GM12892 (cell line): ENCODE measurements at regions not wholly inside any gene's neighbourhood (a gene's known extent, or its start where the extent isn't known, plus 50 kb on each side); places are given as distances from the start of the nearest gene placed in this dataset.
"Not testable (repeated sequence)": the region's sequence is repeated elsewhere in the genome, so short reads cannot be mapped to it uniquely, and the experiment has no call there.

ENCODE experiments used
- DNase-seq: peaks from one replicate; pipeline ENCODE4 v3.0.0; 2011; ENCODE audit not compliant: insufficient read length
- FAIRE-seq: peaks from 2 replicates; lab custom pipeline; 2011; peaks lifted over from hg19 to GRCh38; lab: Jason Lieb, UNC
- POLR2A ChIP-seq: IDR thresholded peaks from 2 replicates; pipeline ENCODE4 v1.6.1; 2011; ENCODE audit warnings: low read depth, low read length, control low read depth
- POLR2AphosphoS5 ChIP-seq: IDR thresholded peaks from 2 replicates; pipeline ENCODE4 v1.6.1; 2011; ENCODE audit warnings: low read depth, low read length, control low read depth
- TAF1 ChIP-seq: IDR thresholded peaks from 2 replicates; pipeline ENCODE4 v1.6.1; 2011; ENCODE audit warnings: low read depth, mild to moderate bottlenecking, control low read depth, low read length, borderline replicate concordance

GRCh38 chrX:13473442-13474163 lies 95.8 kb upstream of the EGFL6 start:
- no peak for DNase-seq
- no peak for TF ChIP-seq POLR2AphosphoS5
- no peak for TF ChIP-seq POLR2A
- no peak for TF ChIP-seq TAF1
- no peak for FAIRE-seq

GRCh38 chrX:13472975-13473374 lies 96.4 kb upstream of the EGFL6 start:
- FAIRE-seq (no peak), DNase-seq (no peak)
- TF ChIP-seq POLR2A (no peak), POLR2AphosphoS5 (no peak), TAF1 (no peak)

DNA sequence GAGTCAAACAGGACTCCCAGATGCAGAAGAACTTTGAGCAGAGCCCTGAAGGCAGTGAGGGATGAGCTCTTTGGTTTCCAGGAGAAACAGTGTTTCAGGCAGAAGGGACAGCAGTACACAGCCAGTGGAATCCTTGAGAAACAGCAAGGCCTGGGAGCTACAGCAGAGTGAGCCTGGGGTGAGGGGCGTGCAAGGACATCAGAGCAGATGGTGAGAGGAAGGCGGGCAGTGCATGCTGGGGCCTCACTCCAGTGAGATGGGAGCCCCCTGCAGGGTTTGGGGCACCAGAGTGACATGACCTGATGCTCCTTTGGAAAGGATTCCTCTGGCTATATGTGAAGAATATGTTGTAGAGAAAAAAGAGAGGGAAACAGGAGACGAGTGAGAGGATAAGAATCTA lies 98.1 kb upstream of the EGFL6 start:
- TF ChIP-seq POLR2A, result no peak
- no peak for TF ChIP-seq TAF1
- TF ChIP-seq POLR2AphosphoS5, result no peak
- FAIRE-seq, result no peak
- no peak for DNase-seq

GRCh38 chrX:13470685-13470977 lies 98.8 kb upstream of the EGFL6 start:
- TF ChIP-seq TAF1 (no peak), POLR2A (no peak), POLR2AphosphoS5 (no peak)
- FAIRE-seq (no peak), DNase-seq (no peak)

DNA sequence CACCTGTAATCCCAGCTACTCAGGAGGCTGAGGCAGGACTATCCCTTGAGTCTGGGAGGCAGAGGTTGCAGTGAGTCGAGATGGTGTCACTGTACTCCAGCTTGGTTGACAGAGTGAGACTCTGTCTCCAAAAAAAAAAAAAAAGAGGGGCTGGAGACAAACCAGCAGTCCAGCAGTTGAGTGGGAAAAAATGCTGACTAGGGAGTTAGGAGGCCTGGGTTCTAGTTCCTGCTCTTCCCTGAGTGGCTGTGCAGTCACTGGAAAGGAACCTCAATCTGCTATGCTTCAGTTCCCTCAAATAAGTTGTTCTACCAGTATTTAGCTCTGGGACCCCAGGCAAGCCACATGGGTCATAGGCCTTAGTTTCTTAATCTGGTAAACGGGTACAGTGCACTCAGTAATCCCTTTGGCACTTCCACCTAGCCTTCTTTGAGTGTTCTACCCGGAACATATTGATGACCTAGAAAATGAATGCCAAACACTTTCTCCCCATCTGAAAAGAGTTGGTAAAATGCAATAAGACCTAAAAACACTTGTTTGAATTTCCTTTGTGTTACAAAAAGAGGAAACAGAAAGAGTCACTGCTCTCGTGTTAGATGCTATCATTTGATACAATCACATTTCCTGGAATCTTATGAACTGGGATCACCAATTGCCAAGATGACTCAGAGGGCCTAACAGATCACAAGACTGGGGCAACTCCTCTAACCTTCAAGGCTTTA lies 99.3 kb upstream of the EGFL6 start:
- TF ChIP-seq TAF1 (no peak), POLR2A (no peak)
- DNase-seq, result no peak
- no peak for FAIRE-seq

DNA sequence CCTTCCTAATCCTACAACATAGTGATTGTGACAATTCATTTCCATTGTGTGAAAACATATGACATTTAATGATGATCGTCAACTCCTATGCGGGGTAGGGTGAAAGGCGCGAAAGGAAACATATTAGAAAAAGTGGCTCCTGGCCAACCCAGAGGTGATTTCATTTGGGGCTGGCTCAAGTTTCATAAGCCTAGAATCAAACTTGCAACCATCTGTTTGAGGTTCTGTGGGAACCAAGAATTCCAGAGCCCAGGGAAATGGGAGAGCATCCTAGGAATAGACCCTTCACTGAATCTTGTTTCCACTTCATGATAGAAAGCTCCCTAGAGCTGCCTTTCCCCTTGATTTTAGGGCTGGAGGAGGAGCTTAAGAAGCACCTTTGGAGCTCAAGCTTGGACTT lies 101.3 kb upstream of the EGFL6 start:
- TF ChIP-seq TAF1, result no peak
- TF ChIP-seq POLR2A, result no peak
- no peak for TF ChIP-seq POLR2AphosphoS5
- no peak for DNase-seq
- FAIRE-seq, result no peak

- no peak for DNase-seq
- no peak for FAIRE-seq
- no peak for TF ChIP-seq POLR2A
- TF ChIP-seq POLR2AphosphoS5, result no peak
- no peak for TF ChIP-seq TAF1
These were observed 102.2 kb upstream of the EGFL6 start for GRCh38 chrX:13467243-13467642.

DNA sequence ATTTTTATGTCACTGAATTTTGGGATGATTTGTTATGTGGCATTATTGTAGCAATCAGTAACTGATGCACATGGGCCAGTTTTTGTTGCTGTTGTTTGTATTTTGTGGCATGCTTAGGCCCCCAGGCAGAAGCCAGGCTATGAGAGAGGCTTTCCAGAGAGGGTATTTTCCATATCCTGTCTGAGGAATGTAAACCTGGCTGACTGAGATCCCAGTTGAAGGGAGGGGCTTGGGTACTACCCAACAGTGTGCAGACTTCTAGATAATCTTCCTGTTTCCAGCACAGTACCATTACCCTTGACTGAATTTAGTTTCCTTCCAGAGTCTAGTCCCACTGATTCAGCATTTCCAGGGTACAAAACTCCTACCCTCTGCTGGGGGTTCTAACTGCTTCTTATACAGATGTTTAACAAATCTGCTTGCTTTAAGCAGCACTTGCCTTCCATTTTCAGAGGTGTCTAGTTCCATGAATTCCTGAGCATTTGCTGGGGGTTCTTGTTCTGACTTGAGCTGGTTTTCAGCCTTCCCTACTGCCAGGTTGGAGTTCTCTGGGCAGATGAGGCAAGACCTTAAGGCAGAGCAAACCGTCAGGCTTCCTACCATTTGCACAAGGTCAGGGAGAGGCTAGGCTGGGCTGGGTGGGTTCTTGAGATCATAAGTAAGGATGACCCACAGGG lies 104.7 kb upstream of the EGFL6 start:
- no peak for FAIRE-seq
- TF ChIP-seq TAF1 (no peak), POLR2AphosphoS5 (no peak), POLR2A (no peak)
- DNase-seq, result no peak

DNA sequence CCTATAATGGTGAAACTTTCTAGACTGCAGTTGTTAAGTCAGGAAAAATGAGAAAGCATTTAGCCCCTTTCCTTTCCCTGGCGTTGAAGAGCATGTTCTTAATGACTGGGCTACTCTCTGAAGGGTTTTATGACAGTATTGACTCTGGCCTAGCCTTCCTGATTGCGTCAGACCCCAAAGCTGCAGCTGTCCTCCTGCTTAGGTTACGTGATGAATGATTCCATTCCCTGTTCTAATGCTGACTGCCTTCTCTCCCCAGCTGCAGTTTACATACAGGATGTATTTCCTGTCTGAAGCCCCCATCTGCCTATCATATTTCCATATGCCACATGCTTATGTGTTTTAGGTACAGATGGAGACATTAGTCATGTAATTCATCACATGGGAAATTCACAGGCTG lies 105.8 kb upstream of the EGFL6 start:
- peak; percentile 77 for FAIRE-seq

DNA sequence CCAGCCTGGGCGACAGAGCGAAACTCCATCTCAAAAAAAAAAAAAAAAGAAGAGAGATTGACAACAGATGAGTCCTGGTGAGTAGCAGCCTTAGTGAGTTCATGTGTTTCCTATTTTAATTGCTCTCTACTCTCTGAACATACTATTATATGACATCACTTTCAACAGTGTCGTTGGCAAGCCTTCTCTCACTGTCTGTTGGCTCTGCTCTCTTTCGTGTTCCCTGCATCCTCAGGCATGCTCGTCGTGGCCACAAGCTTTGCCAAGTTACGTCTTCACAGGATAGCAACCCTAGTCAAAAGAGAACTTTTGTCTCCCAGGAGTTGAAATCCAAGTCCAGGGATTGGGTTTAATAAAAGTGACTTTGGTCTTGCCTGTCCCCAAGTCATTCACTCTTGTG lies 117.1 kb upstream of the EGFL6 start:
- TF ChIP-seq TAF1 (no peak), POLR2AphosphoS5 (no peak), POLR2A (no peak)
- DNase-seq, result no peak
- no peak for FAIRE-seq

More for the DNA sequence above, 105.8 kb upstream of the EGFL6 start:
- DNase-seq, result no peak
- TF ChIP-seq POLR2A (no peak), POLR2AphosphoS5 (no peak), TAF1 (no peak)

GRCh38 chrX:13449441-13449840 lies 120.0 kb upstream of the EGFL6 start:
- DNase-seq, result no peak
- FAIRE-seq, result no peak
- TF ChIP-seq TAF1 (no peak), POLR2A (no peak), POLR2AphosphoS5 (no peak)

DNA sequence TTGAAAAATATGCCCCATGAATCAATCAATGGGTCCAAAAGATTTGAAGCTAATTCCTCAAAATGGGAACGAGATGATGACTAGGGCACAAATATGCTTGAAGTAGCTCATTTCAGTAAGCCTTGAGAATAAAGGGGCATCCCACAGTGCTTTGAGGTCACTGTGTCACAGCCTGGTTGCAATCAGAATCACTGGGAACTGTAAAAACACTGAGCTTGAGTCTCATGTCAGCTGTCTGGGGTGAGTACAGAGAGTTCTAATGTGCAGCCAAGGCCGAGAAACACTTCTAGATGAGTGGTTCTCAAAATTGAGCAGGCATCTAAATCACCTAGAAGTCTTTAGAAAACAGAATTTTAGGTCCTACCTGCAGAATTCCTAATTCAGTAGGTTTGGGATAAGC lies 120.5 kb upstream of the EGFL6 start:
- no peak for DNase-seq
- no peak for FAIRE-seq
- TF ChIP-seq POLR2AphosphoS5, result no peak

DNA sequence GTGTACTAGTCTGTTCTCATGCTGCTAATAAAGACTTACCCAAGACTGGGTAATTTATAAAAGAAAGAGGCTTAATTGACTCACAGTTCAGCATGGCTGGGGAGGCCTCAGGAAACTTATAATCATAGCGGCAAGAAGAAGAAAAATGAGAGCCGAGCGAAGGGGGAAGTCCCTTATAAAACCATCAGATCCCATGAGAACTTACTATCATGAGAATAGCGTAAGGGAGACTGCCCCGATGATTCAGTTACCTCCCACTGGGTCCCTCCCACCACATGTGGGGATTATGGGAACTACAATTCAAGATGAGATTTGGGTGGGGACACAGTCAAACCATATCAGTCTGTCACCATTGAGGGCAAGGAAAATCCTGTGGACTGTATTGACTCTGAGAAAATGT lies 121.8 kb upstream of the ATXN3L start:
- not testable (repeated sequence) for FAIRE-seq

More for the DNA sequence above, 121.8 kb upstream of the ATXN3L start:
- DNase-seq, result not testable (repeated sequence)
